ENCODE measurements at regions not wholly inside any gene's neighbourhood (a gene's known extent, or its start where the extent isn't known, plus 50 kb on each side); places are given as distances from the start of the nearest gene placed in this dataset.

- CTCF ChIA-PET, result no interaction called here
- H2AFZ ChIP-seq (ENCODE audit: low read depth), result no peak overlapping the region
- POLR2A ChIA-PET, result no interaction called here
Measured at GRCh38 chrX:12010436-12010835, 127.8 kb upstream of the FRMPD4 start.

GRCh38 chrX:12011075-12011474 lies 127.2 kb upstream of the FRMPD4 start:
- H3K27me3 ChIP-seq (ENCODE audit: insufficient read depth), result no peaks in the 10 kb centered on the region
- no peaks in the 10 kb centered on the region for H3K36me3 ChIP-seq (replicated peaks in 1 of 2; ENCODE audit: control insufficient read depth in 1 of 2, insufficient read depth in 2 of 2, low read length in 1 of 2)
- H2AFZ ChIP-seq (ENCODE audit: low read depth), result no peak overlapping the region; the same call in 1 of the 2 replicates
- CTCF ChIA-PET, result no interaction called here
- H3K79me2 ChIP-seq (ENCODE audit: insufficient read depth), result no peaks in the 10 kb centered on the region
- H3K9ac ChIP-seq, result no peak overlapping the region
- no peaks in the 10 kb centered on the region for H4K20me1 ChIP-seq (ENCODE audit: insufficient read depth)
- no peak overlapping the region for H3K4me3 ChIP-seq (ENCODE audit: low read depth in 2 of 2, low read length in 1 of 2)
- H3F3A ChIP-seq (replicated peaks; ENCODE audit: insufficient read depth), result peaks cover 13% of the 10 kb centered on the region
- TF ChIP-seq RXRA (IDR thresholded peaks at IDR 0.05; ENCODE audit: borderline replicate concordance, low read depth) (no peak), YY1 (IDR thresholded peaks at IDR 0.05; ENCODE audit: low read depth) (no peak), SIN3A (IDR thresholded peaks at IDR 0.05; ENCODE audit: borderline replicate concordance, low read depth, low read length) (no peak), TEAD4 (IDR thresholded peaks at IDR 0.05; ENCODE audit: borderline replicate concordance, insufficient read depth) (no peak), GATA2 (CRISPR knock-in tag; IDR thresholded peaks at IDR 0.05) (no peak), MXI1 (IDR thresholded peaks at IDR 0.05; ENCODE audit: low read depth, low read length) (no peak), ZBTB33 (IDR thresholded peaks at IDR 0.05; ENCODE audit: borderline replicate concordance, low read depth) (no peak), NRF1 (IDR thresholded peaks at IDR 0.05; ENCODE audit: low read depth, low read length) (no peak), JUND (IDR thresholded peaks at IDR 0.05) (no peak)
- TF ChIP-seq, protein P1, sequence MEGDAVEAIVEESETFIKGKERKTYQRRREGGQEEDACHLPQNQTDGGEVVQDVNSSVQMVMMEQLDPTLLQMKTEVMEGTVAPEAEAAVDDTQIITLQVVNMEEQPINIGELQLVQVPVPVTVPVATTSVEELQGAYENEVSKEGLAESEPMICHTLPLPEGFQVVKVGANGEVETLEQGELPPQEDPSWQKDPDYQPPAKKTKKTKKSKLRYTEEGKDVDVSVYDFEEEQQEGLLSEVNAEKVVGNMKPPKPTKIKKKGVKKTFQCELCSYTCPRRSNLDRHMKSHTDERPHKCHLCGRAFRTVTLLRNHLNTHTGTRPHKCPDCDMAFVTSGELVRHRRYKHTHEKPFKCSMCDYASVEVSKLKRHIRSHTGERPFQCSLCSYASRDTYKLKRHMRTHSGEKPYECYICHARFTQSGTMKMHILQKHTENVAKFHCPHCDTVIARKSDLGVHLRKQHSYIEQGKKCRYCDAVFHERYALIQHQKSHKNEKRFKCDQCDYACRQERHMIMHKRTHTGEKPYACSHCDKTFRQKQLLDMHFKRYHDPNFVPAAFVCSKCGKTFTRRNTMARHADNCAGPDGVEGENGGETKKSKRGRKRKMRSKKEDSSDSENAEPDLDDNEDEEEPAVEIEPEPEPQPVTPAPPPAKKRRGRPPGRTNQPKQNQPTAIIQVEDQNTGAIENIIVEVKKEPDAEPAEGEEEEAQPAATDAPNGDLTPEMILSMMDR (IDR thresholded peaks at IDR 0.05), result no peak
- TF ChIP-seq, protein P2, sequence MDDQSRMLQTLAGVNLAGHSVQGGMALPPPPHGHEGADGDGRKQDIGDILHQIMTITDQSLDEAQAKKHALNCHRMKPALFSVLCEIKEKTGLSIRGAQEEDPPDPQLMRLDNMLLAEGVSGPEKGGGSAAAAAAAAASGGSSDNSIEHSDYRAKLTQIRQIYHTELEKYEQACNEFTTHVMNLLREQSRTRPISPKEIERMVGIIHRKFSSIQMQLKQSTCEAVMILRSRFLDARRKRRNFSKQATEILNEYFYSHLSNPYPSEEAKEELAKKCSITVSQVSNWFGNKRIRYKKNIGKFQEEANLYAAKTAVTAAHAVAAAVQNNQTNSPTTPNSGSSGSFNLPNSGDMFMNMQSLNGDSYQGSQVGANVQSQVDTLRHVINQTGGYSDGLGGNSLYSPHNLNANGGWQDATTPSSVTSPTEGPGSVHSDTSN (IDR thresholded peaks at IDR 0.05), result no peak
- DNase-seq, result no peak
- WGBS (ENCODE audit: low lambda C conversion rate), result 20% methylated on average over 2 of the region's 2 CpGs
- no peaks in the 10 kb centered on the region for H3K9me2 ChIP-seq
- no peak overlapping the region for H3K27ac ChIP-seq (ENCODE audit: low read depth in 2 of 2, low read length in 1 of 2)
- no peak overlapping the region for H3K4me2 ChIP-seq
- H3K9me3 ChIP-seq, result no peaks in the 10 kb centered on the region
- POLR2A ChIA-PET, result no interaction called here
- H3K4me1 ChIP-seq (ENCODE audit: control insufficient read depth in 1 of 2, insufficient read depth in 2 of 2, low read depth in 1 of 2, low read length in 1 of 2), result peaks cover 0 to 4% of the 10 kb centered on the region in 2 experiments; a peak in 1 of 4 replicates

More at GRCh38 chrX:12010436-12010835, 127.8 kb upstream of the FRMPD4 start:
- DNase-seq, result no peak
- TF ChIP-seq GABPA (IDR thresholded peaks at IDR 0.05; ENCODE audit: low read depth) (no peak), RXRA (IDR thresholded peaks at IDR 0.05; ENCODE audit: borderline replicate concordance, low read depth) (no peak), SMC3 (IDR thresholded peaks at IDR 0.05; ENCODE audit: low read depth, low read length) (no peak), USF1 (IDR thresholded peaks at IDR 0.05; ENCODE audit: borderline replicate concordance, low read depth) (no peak)
- H3K36me3 ChIP-seq (replicated peaks in 1 of 2; ENCODE audit: control insufficient read depth in 1 of 2, insufficient read depth in 2 of 2, low read length in 1 of 2), result no peaks in the 10 kb centered on the region
- H3F3A ChIP-seq (replicated peaks; ENCODE audit: insufficient read depth), result peaks cover 16% of the 10 kb centered on the region
- H3K9me3 ChIP-seq, result no peaks in the 10 kb centered on the region
- no peak overlapping the region for H3K9ac ChIP-seq
- H3K27ac ChIP-seq (ENCODE audit: low read depth in 2 of 2, low read length in 1 of 2), result no peak overlapping the region
- H3K79me2 ChIP-seq (ENCODE audit: insufficient read depth), result no peaks in the 10 kb centered on the region
- H3K9me2 ChIP-seq, result no peaks in the 10 kb centered on the region
- H3K27me3 ChIP-seq (ENCODE audit: insufficient read depth), result no peaks in the 10 kb centered on the region
- no peaks in the 10 kb centered on the region for H4K20me1 ChIP-seq (ENCODE audit: insufficient read depth)
- peaks cover 0 to 4% of the 10 kb centered on the region in 2 experiments; a peak in 1 of 4 replicates for H3K4me1 ChIP-seq (ENCODE audit: control insufficient read depth in 1 of 2, insufficient read depth in 2 of 2, low read depth in 1 of 2, low read length in 1 of 2)
- no peak overlapping the region for H3K4me2 ChIP-seq
- no peak overlapping the region for H3K4me3 ChIP-seq (ENCODE audit: low read depth in 2 of 2, low read length in 1 of 2)
- 19% methylated on average over 1 of the region's 1 CpG for WGBS (ENCODE audit: low lambda C conversion rate)
